ENCODE measurements at regions not wholly inside any gene's neighbourhood (a gene's known extent, or its start where the extent isn't known, plus 50 kb on each side); places are given as distances from the start of the nearest gene placed in this dataset.

DNA sequence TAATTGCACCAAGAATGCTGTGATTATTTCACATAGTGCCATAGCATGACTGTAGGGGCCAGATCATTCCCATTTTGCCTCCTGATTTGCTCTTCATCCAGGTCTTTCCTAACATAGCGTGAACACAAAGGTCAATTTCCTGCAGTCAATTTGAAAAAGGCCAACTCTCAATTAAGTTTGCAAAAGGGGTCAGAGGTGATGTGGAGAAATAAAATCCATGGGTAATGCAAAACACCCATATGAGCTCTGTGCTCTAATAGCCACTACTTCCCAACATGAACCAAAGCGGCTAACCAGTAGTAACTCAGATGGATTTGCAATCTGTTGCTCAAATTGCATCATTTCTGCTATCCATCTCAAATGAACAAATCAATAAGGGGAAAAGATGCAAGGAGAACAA lies 275.5 kb upstream of the SOX9 start:
- Histone ChIP-seq H2AFZ (ENCODE audit: low read length) (no peak overlapping the region), H4K5ac (ENCODE audit: insufficient read length, low read depth, low read length) (no peak overlapping the region), H4K20me1 (replicated peaks in 1 of 2; ENCODE audit: control insufficient read depth in 1 of 2, insufficient read depth in 2 of 2, low read length in 2 of 2) (no peaks in the 10 kb centered on the region), H3K4ac (replicated peaks; ENCODE audit: insufficient read length, low read depth, low read length) (no peak overlapping the region), H4K91ac (replicated peaks; ENCODE audit: insufficient read length, low read length) (no peak overlapping the region), H2BK15ac (ENCODE audit: low read length) (no peak overlapping the region), H4K8ac (ENCODE audit: extremely low read depth, insufficient read depth, low read length) (no peak overlapping the region), H3K56ac (replicated peaks; ENCODE audit: insufficient read length, low read depth, low read length) (no peak overlapping the region), H3K14ac (ENCODE audit: insufficient read length) (no peak overlapping the region), H2AK5ac (ENCODE audit: low read depth, low read length) (no peak overlapping the region), H3K4me2 (ENCODE audit: insufficient read depth in 1 of 2, low read depth in 2 of 2, low read length in 2 of 2) (no peak overlapping the region), H2BK12ac (ENCODE audit: low read depth, low read length) (no peak overlapping the region), H3K79me1 (ENCODE audit: low read depth, low read length) (no peaks in the 10 kb centered on the region), H3K4me1 (replicated peaks in 1 of 4; ENCODE audit: control insufficient read depth in 3 of 4, insufficient read depth in 4 of 4, low read length in 3 of 4) (no peaks in the 10 kb centered on the region), H3K23me2 (ENCODE audit: low read depth, low read length) (no peaks in the 10 kb centered on the region), H3K9ac (replicated peaks in 1 of 4; ENCODE audit: extremely low read depth in 1 of 4, low read depth in 3 of 4, low read length in 3 of 4) (no peak overlapping the region), H3K4me3 (ENCODE audit: extremely low read depth in 1 of 4, insufficient read depth in 2 of 4, low read depth in 3 of 4, low read length in 4 of 4) (no peak overlapping the region), H2BK5ac (ENCODE audit: low read depth, low read length) (no peak overlapping the region), H3K9me3 (ENCODE audit: insufficient read depth in 2 of 2, low read depth in 1 of 2, low read length in 1 of 2) (no peaks in the 10 kb centered on the region), H3K18ac (ENCODE audit: extremely low read depth, low read length) (no peak overlapping the region), H2BK120ac (replicated peaks; ENCODE audit: low read depth, low read length) (no peak overlapping the region), H3K23ac (ENCODE audit: insufficient read length) (no peak overlapping the region), H2BK20ac (ENCODE audit: low read length) (no peak overlapping the region), H3K27ac (ENCODE audit: low read depth, low read length) (no peak overlapping the region), H3K36me3 (ENCODE audit: control insufficient read depth in 2 of 4, insufficient read depth in 4 of 4, low read length in 3 of 4) (no peaks in the 10 kb centered on the region), H3K27me3 (replicated peaks in 1 of 4; ENCODE audit: control insufficient read depth in 3 of 4, extremely low read depth in 1 of 4, insufficient read depth in 3 of 4, low read length in 3 of 4) (no peaks in the 10 kb centered on the region), H3K79me2 (ENCODE audit: control insufficient read depth in 1 of 2, insufficient read depth in 2 of 2, low read length in 2 of 2) (no peaks in the 10 kb centered on the region)
- FAIRE-seq = no peak
- ChIA-PET POLR2A (ENCODE audit: partially characterized antibody) (no interaction called here), CTCF (ENCODE audit: partially characterized antibody) (interaction anchor here (1.0 to 1.5 kb wide), 2 partner anchors 16 to 81 kb away, joined by 3 read pairs; no protein-coding TSS in a partner anchor)
- DNase-seq (ENCODE audit: low read depth in 1 of 2, low spot score in 2 of 2) = no peak
- TF ChIP-seq RNF2 (IDR thresholded peaks at IDR 0.05; ENCODE audit: borderline replicate concordance, low read depth, low read length, missing control alignments, poor library complexity, severe bottlenecking) = no peak
- 95% methylated on average over 2 of the region's 2 CpGs; no CpG with 5 or more reads in 1 of the 2 experiments for WGBS, 2 experiments (ENCODE audit: extremely low coverage in 1 of 2, insufficient coverage in 1 of 2, insufficient read length in 1 of 2, insufficient replicate concordance in 2 of 2, low coverage in 1 of 2, low lambda C conversion rate in 2 of 2, missing lambda C conversion rate in 1 of 2)
